GM21786 (cell line): ENCODE measurements at regions not wholly inside any gene's neighbourhood (a gene's known extent, or its start where the extent isn't known, plus 50 kb on each side); places are given as distances from the start of the nearest gene placed in this dataset.

Source experiments
- ATAC-seq: cut with Tn5 transposase; IDR thresholded peaks from one replicate; pipeline ENCODE4 v1.9.1; 2021; ENCODE audit not compliant: unreplicated experiment

DNA sequence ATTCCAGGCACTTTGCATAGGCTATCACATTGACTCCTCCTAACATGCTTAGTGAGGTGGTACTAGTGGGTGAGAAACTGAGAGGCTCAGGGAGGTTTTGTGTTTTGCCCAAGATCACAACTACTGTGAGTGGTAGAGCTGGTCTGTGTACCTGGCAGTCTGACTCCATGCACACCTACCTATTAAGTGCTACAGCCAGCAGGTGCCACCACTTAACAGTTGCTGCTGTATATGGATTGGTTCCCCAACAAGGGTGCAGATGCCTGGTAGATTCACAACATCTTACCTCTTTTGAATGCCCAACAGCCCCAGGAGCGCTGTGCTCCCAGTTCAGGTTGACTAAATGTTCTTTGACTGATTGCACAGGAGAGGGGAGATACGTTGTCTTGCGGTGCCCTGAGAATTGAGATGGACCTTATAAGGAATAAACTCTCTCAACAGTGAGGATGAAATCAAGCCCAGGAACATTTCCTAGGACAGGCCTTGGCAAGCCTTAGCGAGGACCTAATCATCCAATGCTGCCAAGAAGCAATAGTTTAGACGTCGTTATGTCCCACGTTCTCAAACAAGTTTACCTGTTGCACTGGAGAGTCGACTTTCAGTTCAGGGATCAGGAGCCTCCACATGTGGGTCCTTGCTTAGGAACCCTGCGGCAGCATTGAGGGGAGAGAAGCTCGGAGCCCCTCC is 78.9 kb upstream of the F3 start:
- no peak for ATAC-seq

DNA sequence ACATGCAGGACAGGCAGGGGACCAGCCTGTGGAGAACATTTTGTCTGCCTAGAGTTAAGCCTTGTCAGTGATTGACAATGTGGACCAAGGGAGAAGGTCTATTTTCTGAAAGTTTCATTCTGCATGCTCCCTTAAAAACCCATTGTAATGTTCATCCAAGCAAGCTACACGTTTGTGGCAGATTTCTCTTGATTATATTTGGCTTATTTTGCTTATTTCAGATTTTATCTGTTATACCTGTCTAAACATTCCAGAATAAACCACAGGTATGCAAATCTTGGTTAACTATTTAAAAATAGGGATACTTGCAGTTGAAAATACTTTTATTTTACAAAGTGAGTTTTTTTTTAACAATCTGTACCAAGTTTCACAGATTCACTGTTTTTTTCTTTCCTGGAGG is 78.2 kb upstream of the F3 start:
- no peak for ATAC-seq

DNA sequence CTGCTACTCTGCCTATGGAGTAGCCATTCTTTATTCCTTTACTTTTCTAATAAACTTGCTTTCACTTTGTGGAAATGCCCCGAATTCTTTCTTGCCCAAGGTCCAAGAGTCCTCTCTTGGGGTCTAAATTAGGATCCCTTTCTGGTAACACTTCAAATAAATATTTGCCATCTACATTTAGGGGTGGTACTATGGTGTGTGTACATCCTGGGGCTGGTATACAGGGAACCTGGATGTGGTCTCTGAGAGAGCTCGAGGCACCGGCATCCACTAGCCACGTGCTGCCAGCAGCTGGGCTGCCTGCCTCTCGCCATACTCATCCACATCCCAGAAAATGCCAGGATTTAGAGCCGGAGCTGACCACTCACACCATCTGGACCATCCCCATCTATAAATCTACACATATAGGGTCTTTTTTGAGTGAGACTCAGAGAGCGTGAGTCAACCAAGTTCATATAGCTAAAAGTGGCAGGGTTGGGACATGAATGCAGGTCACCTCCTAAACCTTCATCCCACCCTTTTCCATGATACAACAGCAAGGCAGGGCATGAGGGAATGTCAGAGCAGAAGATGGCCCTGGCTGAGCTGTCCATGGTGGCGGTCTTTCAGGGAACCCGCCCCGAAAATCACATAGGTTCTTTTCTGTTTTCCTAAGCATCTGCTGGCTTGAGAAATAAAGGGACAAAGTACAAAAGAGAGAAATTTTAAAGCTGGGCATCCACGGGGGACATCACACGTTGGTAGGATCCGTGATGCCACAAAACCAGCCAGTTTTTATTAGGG is 76.6 kb upstream of the F3 start:
- ATAC-seq: no peak

DNA sequence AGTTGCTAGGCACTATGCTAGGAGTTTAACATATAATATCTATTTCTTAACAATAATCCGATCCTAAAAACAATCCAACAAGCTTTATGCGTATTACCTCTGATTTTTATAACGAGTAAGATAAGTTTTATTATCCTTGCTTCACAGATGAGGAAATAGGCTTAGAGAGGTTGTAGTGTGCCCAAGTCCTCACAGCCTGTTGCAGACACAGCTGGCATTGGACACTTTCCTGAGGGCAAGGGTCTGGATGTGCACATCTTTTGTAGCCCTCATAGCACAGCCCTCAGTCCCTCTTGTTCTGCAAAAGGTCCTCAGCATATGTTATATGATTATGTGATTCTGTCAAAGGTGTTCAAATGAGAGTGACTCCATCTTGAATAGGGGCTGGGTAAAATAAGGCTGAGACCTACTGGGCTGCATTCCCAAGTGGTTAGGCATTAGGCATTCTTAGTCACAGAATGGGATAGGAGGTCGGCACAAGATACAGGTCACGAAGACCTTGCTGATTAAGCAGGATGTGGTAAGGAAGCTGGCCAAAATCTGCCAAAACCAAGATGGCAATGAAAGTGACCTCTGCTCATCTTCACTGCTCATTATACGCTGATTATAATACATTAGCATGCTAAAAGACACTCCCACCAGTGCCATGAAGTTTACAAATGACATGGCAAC is 75.7 kb upstream of the F3 start:
- ATAC-seq: no peak

DNA sequence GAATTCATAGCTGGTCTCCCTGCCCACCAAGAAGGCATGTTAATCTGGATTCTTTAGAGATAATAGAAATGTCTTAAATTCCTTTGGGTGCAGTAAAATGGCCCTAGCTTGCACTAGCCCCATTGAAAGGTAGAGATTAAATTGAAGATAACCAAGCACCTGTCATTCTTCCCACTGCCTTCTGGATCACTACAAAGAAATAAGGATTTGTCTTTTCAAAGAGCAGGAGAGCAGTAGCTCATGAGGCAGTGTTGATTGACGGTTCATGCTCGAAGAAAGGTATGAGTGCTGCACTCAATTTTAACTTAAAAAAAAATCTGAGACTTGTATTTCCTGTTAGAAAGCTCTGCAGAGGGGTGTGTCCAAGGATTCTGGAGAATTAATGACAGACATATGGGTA is 74.9 kb upstream of the F3 start:
- ATAC-seq: no peak

DNA sequence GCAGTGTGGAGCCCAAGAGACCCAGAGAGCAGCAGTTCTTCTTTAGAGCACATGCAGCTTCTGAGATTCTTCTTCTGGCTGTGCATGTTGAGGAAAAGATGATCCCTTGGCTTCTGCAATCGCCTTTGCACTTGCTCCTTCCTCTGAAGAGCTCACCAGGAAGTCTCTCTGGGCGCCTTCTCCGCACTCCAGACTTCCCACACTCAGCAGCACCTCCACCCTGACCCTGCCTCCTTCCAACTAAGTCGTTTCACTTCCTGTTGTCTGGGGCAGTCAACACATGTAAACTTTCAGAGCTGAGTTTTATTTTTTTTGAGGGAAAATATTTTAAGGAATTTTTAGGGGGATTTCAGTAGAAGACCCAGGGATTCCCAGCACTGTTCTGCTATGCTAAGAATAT is 73.4 kb upstream of the F3 start:
- no peak for ATAC-seq

DNA sequence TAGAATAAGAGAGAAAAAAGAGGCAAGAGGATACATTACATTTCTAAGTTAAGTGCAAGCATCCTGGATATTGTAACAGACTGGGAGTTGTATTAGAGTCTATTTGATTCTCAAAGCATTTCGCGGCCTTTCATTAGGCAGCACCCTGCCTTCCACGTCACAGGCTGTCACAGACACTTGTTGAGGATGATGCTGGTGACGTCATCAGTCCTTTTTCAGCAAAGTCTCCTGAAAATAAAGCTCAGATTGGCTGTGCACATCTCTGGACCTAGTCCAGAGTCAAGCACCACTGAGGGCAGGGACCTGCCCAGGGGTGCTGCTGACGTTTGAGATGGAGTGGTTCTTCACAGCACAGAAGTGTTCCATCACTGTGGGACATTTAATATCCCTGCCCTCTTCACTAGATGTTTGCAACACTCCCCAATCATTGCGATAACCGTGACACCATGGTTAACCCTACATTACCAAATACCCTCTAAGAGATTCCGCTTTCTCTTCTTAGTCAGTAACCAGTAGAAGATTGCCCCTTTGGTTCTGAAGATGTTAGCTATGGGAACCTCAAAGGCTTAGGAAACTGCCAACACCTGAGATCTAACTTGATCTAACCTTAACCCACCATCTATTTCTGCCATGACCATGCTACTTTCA is 72.7 kb upstream of the F3 start:
- no peak for ATAC-seq

DNA sequence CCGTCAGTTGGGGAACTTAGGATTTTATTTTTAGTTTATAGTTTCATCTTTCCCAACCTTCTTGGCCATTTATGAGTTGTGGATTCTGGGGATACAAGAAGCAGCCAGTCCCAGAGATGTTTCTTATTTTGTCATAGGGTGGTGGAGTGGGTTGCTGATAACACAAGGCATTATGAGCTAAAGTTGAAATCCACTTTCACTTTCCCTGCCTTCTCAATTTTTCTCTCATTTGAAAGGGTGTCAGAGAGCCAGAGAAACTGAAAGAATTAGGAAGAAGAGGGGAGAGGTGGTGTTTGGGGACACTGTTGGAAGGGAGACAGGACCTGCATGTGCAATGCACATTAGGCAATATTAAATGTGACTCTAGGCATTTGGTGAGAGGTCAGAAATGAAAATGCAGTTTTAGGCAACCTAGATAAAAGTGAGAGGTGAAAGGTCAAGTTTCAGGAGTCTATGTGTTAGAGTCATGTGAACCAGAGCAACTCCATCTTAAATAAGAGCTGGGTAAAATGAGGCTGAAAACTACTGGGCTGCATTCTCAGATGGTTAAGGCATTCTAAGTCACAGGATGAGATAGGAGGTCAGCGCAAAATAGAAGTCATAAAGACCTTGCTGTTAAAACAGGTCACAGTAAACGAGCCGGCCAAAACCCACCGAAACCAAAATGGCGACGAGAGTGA is 71.1 kb upstream of the F3 start:
- ATAC-seq: no peak

DNA sequence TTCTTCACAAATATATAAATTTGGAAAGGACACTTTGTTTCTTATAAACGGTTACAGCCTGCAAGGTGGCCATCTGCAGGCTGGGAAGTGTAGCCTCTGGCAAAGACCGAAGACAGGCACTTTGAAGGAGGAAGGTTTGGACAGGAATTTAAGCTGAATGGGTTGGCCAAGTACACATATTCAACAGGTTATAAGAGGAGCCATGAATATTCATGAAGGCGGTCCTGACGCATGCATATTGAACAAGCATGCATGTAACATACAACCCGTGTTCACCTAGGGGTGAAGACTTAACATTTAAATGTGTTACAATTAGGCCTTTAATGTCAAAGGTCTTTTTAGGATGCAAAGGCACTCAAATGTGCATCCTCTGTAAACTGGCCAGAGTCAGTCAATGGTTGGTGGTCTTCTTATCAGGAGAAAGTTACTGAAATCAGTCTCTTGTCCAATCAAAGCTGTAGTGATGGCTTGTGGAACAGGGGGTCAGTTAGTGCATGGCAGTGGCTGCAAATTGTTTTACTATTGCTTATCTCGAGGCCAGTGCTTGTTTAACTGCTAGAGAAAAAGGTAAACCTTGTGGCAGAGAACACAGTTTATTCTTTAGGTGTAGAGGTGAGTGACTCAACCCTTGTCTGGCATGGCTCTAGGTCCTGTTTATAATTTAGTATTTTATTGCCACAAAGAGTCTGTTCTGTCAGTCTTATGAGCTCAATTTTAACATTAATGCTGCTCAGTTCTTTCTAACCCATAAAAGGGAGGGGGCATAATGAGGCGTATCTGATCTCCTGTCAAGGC is 70.3 kb upstream of the F3 start:
- ATAC-seq: no peak

DNA sequence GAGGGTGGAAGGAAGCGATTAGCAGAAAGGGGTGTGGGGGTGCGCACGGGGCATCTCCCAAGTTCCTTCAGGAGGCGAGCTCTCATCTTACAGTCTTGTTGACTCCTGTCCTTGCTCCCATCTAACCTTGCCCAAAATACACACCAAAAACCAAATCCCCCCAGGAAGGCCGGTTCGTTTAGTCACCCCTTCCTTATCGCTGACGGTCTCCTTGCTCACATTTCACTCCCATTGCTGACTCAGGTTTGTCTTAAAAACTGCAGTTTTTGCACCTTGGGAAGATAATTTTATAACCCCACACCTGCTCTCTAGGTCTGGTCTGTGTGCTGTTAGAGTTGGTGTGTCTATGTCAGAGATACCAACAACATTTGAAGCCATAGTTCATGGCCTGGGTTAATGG is 68.1 kb upstream of the F3 start:
- ATAC-seq: no peak

DNA sequence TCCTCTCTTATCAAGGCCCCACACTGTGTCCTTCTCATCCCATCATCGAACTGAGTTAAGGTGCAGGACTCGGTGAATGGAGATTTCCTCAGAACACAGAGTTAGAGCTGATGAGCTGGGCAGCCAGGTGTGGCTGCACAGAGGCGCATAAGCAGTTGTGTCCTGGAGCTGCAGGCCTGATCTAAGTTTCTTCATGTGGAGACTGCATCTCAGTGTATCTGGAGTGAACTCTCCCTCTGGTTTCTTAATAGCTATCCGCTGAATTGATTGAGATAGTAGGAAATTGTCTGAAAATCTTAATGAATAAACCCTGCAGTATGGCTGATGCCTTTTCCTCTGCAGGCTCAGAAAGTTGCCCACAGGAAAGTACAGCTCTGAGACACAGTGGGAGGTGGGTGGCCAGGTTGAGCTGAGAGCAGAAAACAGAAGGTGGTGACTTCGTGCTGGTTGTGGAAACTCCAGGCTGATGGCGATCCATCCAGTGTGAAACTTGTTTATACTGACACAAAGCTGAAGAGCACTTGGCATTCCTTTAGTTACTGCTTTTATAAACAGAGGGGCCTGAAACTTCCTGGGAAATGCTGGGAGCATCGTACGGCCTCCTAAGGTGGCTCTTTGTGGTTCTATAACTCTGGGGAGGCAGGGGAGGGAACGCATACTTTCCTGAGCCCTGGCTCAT is 67.4 kb upstream of the F3 start:
- no peak for ATAC-seq

DNA sequence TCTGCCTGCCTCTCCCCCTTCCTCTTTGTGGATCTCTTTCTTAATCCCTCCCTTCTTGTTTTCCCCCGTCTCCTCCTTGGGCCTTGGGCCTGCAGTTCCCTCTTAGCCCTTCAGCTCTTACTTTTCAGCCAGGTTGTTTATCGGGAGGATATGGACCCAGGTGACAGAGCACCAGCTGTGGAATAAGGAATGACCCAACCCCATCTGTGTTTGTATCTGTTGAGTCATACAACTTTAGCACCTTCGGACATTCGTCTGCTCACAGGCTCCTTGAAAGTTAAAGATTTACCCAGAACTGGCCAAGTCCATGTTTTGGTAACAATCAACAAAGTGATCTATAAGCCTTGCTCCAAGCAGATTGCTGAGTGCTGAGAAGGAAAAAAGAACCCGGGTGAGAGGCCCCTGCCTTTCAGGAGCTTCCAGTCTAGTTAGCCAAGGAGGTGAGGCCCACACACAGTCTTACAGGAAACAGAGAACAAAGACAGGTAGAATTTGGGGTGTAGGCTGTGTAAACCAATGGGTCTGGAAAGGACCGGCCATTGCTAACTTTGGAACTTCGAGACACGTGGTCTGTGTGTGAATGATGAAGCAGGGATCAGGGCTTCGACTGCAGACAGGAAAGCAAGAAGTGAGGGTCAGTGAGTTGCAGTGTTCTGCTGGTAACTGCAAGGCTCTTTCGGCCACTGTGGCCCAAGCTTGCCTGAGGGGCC is 66.7 kb upstream of the F3 start:
- ATAC-seq: no peak

DNA sequence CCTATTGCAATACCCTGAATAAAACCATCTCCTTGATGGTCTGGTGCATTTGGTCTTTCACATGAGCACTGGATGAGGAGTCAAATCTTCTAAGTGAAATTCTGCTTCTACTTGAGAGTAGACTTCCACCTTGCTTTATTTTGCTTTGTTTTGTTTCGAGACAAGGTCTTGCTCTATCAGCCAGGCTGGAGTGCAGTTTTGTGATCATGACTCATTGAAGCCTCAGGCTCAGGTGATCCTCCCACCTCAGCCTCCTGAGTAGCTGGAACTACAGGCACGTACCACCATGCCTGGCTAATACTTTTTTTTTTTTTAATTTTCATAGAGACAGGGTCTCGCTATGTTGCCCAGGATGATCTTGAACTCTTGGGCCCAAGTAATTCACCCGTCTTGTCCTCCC is 65.8 kb upstream of the F3 start:
- ATAC-seq: no peak

DNA sequence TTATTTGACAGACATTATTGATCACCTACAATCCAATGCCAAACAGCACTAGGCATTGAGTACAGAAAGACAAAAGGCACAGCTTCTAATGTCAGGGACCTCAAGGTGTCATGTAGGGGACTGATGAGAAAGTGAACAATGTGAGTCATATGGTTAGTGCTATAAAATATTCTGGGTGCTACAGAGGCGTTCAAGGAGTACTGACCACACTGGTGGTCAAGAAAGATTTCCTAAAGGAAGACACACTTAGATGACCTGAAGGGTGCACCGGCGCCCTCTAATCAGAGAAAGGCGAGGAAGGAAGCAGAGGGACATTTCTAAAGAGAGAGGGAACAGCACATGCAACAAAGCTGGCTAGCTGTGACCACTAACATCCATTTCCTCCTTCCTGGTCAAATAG is 64.9 kb upstream of the F3 start:
- ATAC-seq: no peak

DNA sequence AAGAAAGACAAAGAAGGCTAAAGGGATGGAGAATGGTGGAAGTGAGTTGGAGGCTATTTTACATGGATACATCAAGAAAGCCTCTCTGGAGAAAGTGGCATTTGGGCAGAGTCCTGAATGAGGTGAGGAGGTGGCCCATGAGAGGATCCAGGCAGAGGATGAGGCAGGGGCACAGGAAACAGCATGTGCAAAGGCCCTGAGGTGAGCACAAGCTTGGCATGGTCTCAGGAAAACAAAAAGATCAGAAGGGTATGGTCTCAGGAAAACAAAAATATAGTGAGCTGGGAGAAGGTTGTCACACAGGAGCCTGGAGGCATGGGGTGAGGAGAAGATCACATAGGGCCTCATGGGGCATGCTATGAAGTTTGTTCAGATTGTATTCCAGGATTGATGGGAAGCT is 62.1 kb upstream of the F3 start:
- ATAC-seq: no peak

DNA sequence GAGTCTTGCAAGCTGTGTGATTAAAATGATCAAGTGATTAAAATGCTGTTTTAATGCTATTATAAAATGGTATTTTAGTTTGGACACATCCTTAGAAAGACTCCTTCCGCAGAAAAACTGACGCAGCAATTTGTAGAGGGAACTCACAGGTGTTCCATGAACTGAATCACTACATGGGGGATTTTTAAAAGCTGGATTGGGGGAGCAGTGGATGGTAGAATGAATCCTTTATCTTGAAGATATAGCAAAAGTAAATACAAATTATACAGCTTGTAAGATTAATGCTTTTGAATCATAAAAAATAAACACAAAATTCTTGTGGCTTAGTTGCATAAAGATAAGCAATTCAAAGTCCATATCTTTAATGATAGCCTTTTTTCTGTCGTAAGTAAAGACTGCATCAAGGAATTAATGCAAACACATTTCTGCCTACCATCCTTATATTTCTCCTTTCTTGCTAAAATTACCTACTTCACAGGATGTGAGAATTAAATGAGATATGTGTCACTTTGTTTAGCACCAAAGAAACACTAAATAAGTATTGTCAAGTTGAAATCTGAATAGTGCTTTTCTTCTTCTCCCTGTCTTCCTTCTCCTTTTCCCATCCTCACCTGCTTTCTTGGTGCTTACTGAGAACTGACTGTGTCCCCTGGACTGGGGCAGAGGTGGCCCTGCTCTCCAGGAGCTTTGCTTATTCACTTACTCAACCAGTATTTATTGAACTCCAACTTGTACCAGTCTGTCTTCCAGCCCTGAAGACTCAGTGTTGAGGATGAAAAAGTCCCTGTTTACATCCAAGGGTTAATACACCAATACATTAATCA is 61.5 kb upstream of the F3 start:
- ATAC-seq: no peak

DNA sequence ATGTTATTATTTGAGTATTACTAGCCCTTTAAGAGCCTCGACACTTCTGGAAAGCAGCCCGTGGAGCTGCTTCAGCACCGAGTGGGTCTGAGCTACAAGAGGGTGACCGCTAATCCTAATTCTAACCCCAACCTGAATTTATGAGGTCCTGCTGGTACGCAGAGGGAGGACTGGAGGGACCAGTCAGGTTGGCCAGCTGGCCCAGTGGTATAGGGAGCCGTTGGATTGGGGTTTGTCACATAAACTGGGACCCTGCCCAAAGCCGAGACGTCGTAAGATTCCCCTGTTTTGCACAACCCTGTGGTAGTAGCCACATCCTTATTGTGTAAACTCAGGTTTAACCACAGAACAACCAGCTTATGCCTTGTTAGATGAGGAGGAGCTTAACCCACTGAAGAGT is 60.8 kb upstream of the F3 start:
- no peak for ATAC-seq

DNA sequence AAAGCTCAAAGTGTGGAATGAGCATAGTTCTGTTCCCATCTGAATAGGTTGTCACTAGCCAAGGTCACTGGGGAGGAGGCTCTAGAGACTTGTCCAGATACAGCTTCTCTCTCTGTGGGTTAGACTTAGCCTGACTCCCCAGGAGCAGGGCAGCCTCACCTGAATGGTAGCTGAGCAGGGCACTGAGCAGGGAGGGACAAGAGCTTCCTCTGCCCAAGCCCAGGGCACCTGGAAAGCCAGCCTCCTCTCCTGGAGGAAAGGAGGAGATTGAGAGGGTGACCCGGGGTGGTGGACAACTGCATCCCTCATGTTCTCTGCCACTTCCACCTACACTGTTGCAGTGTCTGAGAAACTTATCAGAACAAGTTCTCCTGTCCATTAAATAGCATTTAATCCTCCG is 59.0 kb upstream of the F3 start:
- no peak for ATAC-seq
